RPMI8226 (cell line): ENCODE measurements at regions not wholly inside any gene's neighbourhood (a gene's known extent, or its start where the extent isn't known, plus 50 kb on each side); places are given as distances from the start of the nearest gene placed in this dataset.

ENCODE experiments used
- DNase-seq: peaks from one replicate; pipeline ENCODE4 v3.0.0-alpha.2; 2015

GRCh38 chr4:18930487-18930886 is 908.9 kb upstream of the LCORL start:
- no peak for DNase-seq

GRCh38 chr4:18923496-18924161 is 902.1 kb upstream of the LCORL start:
- DNase-seq: no peak

- no peak for DNase-seq
Observed at GRCh38 chr4:18917689-18918088, 896.1 kb upstream of the LCORL start.

- DNase-seq: no peak
Observed at GRCh38 chr4:18914182-18914581, 892.6 kb upstream of the LCORL start.

GRCh38 chr4:18894928-18895327 is 873.4 kb upstream of the LCORL start:
- DNase-seq: no peak

GRCh38 chr4:18882468-18882867 is 860.9 kb upstream of the LCORL start:
- DNase-seq: no peak

- DNase-seq: no peak
Observed at GRCh38 chr4:18881556-18881955, 860.0 kb upstream of the LCORL start.

GRCh38 chr4:18880871-18881270 is 859.3 kb upstream of the LCORL start:
- no peak for DNase-seq

GRCh38 chr4:18878561-18878960 is 857.0 kb upstream of the LCORL start:
- no peak for DNase-seq

- no peak for DNase-seq
Observed at GRCh38 chr4:18869166-18869565, 847.6 kb upstream of the LCORL start.

- no peak for DNase-seq
Observed at GRCh38 chr4:18860836-18861530, 839.4 kb upstream of the LCORL start.

GRCh38 chr4:18859468-18859867 is 837.9 kb upstream of the LCORL start:
- DNase-seq: no peak

GRCh38 chr4:18858229-18858922 is 836.8 kb upstream of the LCORL start:
- no peak for DNase-seq

- DNase-seq: no peak
Observed at GRCh38 chr4:18850867-18851266, 829.3 kb upstream of the LCORL start.

- DNase-seq: no peak
Observed at GRCh38 chr4:18847249-18847890, 825.8 kb upstream of the LCORL start.

- DNase-seq: no peak
Observed at GRCh38 chr4:18846313-18846712, 824.8 kb upstream of the LCORL start.

- no peak for DNase-seq
Observed at GRCh38 chr4:18844726-18845125, 823.2 kb upstream of the LCORL start.

- no peak for DNase-seq
Observed at GRCh38 chr4:18842431-18842830, 820.9 kb upstream of the LCORL start.

GRCh38 chr4:18840481-18840880 is 818.9 kb upstream of the LCORL start:
- no peak for DNase-seq

- no peak for DNase-seq
Observed at GRCh38 chr4:18816228-18816895, 794.8 kb upstream of the LCORL start.

- DNase-seq: no peak
Observed at GRCh38 chr4:18815779-18816173, 794.2 kb upstream of the LCORL start.

GRCh38 chr4:18815081-18815778 is 793.7 kb upstream of the LCORL start:
- no peak for DNase-seq
